Astrocyte of the spinal cord (primary cell): ENCODE measurements at regions not wholly inside any gene's neighbourhood (a gene's known extent, or its start where the extent isn't known, plus 50 kb on each side); places are given as distances from the start of the nearest gene placed in this dataset.

Source experiments
- DNase-seq: peaks from one replicate; pipeline ENCODE4 v3.0.0; 2011; ENCODE audit warnings: low read depth, low spot score
- H3K4me3 ChIP-seq: 2 replicates; pipeline ENCODE4 v1.5.1; 2011; ENCODE audit warnings: low read depth, mild to moderate bottlenecking, low read length, moderate library complexity
- CTCF ChIP-seq: IDR thresholded peaks from 2 replicates; pipeline ENCODE4 v1.5.1; 2012; ENCODE audit warnings: low read depth, mild to moderate bottlenecking, low read length, inconsistent platforms
- in situ Hi-C: cut with HindIII; loops from 2 replicates; pipeline ENCODE4 v1.10.0; 2017; ENCODE audit warnings: low sequenced_read_pairs

- no peak overlapping the region for H3K4me3 ChIP-seq
- no peak for DNase-seq
- in situ Hi-C loops: no loop called here
- no peak for TF ChIP-seq CTCF
These were observed 356.4 kb upstream of the VWC2 start for GRCh38 chr7:49417034-49417433.

- no peak overlapping the region for H3K4me3 ChIP-seq
- no peak for DNase-seq
- in situ Hi-C loops: no loop called here
- TF ChIP-seq CTCF: no peak
These were observed 354.5 kb upstream of the VWC2 start for GRCh38 chr7:49418963-49419362.

GRCh38 chr7:49422564-49422963 lies 350.9 kb upstream of the VWC2 start:
- DNase-seq: no peak
- no peak for TF ChIP-seq CTCF
- in situ Hi-C loops: no loop called here
- H3K4me3 ChIP-seq: no peak overlapping the region

GRCh38 chr7:49424109-49424508 lies 349.3 kb upstream of the VWC2 start:
- no peak for DNase-seq
- H3K4me3 ChIP-seq: no peak overlapping the region
- TF ChIP-seq CTCF: no peak
- in situ Hi-C loops: no loop called here

GRCh38 chr7:49425277-49425818 lies 348.1 kb upstream of the VWC2 start:
- in situ Hi-C loops: no loop called here
- no peak for DNase-seq
- H3K4me3 ChIP-seq: no peak overlapping the region
- no peak for TF ChIP-seq CTCF

- in situ Hi-C loops: no loop called here
- no peak overlapping the region for H3K4me3 ChIP-seq
- no peak for TF ChIP-seq CTCF
- no peak for DNase-seq
These were observed 341.2 kb upstream of the VWC2 start for GRCh38 chr7:49432254-49432653.

- no peak for TF ChIP-seq CTCF
- no peak for DNase-seq
- no peak overlapping the region for H3K4me3 ChIP-seq
- in situ Hi-C loops: no loop called here
These were observed 339.6 kb upstream of the VWC2 start for GRCh38 chr7:49433794-49434193.
